ENCODE measurements at regions not wholly inside any gene's neighbourhood (a gene's known extent, or its start where the extent isn't known, plus 50 kb on each side); places are given as distances from the start of the nearest gene placed in this dataset.
"Not testable (repeated sequence)": the region's sequence is repeated elsewhere in the genome, so short reads cannot be mapped to it uniquely, and the experiment has no call there.

DNA sequence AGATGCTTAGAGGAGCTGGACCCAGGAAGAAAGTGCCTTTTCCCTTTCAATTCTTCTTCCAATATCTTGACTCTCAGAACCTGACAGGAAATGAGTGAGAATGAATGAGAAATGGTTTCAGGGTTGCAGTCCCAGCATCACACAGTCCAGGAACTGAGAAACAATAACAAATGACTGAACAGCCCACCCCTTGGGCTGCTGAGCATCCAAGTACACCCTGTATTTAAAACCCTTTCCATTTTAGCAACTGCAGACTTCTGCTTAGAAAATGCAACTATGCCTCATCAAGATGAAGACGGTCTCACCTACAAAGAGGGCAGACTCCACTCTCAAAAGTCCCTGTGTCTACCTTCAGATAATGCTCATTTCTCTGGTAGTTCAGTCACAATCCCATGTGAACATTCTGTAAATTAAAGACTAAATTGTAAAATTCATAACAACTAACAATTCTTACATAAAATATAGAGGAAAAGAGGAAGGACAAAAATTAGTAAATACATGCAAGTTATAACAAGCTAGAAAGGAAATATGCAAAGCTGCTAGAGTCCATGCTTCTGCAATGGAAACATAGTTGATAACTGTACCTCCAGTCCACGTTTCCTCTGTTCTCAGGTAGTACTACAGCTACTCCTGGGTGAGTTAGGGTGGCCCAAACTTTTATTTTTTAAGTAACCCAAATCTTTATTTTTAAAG, 316.5 kb downstream of the ICE1 start:
- no peak overlapping the region for H3K27ac Mint-ChIP-seq
- Histone ChIP-seq H3K4me1 (ENCODE audit: control insufficient read depth, insufficient read depth, low read length) (no peaks in the 10 kb centered on the region), H3K27ac (ENCODE audit: low read length) (no peak overlapping the region), H3K36me3 (ENCODE audit: control insufficient read depth, insufficient read depth, low read length) (no peaks in the 10 kb centered on the region), H3K9me3 (ENCODE audit: control insufficient read depth, insufficient read depth, low read length) (peaks cover 2% of the 10 kb centered on the region), H3K27me3 (ENCODE audit: control insufficient read depth, insufficient read depth, low read length) (no peaks in the 10 kb centered on the region), H3K4me3 (ENCODE audit: low read length) (no peak overlapping the region)
- ATAC-seq (no peak), DNase-seq (no peak)
- no peaks in the 10 kb centered on the region for H3K36me3 Mint-ChIP-seq
- H3K4me1 Mint-ChIP-seq = no peaks in the 10 kb centered on the region
- intact Hi-C loops (cut with micrococcal nuclease) = no loop called here
- H3K4me3 Mint-ChIP-seq = no peak overlapping the region
- peaks cover 4 to 9% of the 10 kb centered on the region in 2 donors for H3K9me3 Mint-ChIP-seq
- WGBS (ENCODE audit: insufficient coverage) = 67% methylated on average over 2 of the region's 2 CpGs
- TF ChIP-seq, protein P1, sequence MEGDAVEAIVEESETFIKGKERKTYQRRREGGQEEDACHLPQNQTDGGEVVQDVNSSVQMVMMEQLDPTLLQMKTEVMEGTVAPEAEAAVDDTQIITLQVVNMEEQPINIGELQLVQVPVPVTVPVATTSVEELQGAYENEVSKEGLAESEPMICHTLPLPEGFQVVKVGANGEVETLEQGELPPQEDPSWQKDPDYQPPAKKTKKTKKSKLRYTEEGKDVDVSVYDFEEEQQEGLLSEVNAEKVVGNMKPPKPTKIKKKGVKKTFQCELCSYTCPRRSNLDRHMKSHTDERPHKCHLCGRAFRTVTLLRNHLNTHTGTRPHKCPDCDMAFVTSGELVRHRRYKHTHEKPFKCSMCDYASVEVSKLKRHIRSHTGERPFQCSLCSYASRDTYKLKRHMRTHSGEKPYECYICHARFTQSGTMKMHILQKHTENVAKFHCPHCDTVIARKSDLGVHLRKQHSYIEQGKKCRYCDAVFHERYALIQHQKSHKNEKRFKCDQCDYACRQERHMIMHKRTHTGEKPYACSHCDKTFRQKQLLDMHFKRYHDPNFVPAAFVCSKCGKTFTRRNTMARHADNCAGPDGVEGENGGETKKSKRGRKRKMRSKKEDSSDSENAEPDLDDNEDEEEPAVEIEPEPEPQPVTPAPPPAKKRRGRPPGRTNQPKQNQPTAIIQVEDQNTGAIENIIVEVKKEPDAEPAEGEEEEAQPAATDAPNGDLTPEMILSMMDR (IDR thresholded peaks at IDR 0.05) = no peak
- no peaks in the 10 kb centered on the region for H3K27me3 Mint-ChIP-seq (ENCODE audit: low read depth in 2 of 2)

DNA sequence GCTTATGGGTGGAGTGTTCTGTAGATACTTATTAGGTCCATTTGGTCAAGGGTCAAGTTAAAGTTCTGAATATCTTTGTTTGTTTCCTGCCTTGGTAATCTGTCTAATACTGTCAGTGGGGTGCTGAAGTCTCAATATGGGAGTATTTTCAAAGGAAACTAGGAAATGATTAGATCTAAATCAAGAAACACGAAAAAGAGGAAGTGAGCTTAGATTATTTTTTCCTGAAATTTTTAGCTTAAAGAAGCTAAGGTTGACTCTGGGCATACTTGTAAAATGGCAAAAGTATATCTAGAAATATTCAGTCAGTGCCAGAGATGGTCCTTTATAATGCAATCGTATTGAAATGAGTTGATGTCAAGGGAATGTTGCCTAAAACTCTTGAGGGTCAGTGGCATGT, 313.5 kb downstream of the ICE1 start:
- Mint-ChIP-seq H3K4me1 (no peaks in the 10 kb centered on the region), H3K27ac (no peak overlapping the region), H3K27me3 (ENCODE audit: low read depth in 2 of 2) (no peaks in the 10 kb centered on the region), H3K36me3 (no peaks in the 10 kb centered on the region), H3K4me3 (no peak overlapping the region), H3K9me3 (peaks cover 0 to 3% of the 10 kb centered on the region in 2 donors)
- Histone ChIP-seq H3K36me3 (ENCODE audit: control insufficient read depth, insufficient read depth, low read length) (no peaks in the 10 kb centered on the region), H3K9me3 (ENCODE audit: control insufficient read depth, insufficient read depth, low read length) (peaks cover 2% of the 10 kb centered on the region), H3K27me3 (ENCODE audit: control insufficient read depth, insufficient read depth, low read length) (no peaks in the 10 kb centered on the region), H3K4me1 (ENCODE audit: control insufficient read depth, insufficient read depth, low read length) (no peaks in the 10 kb centered on the region), H3K27ac (ENCODE audit: low read length) (no peak overlapping the region), H3K4me3 (ENCODE audit: low read length) (no peak overlapping the region)
- intact Hi-C loops (cut with micrococcal nuclease) = no loop called here
- ATAC-seq (no peak), DNase-seq (no peak)
- TF ChIP-seq, protein P1 (IDR thresholded peaks at IDR 0.05) = no peak
- 34% methylated on average over 2 of the region's 2 CpGs for WGBS (ENCODE audit: insufficient coverage)

- intact Hi-C loops (cut with micrococcal nuclease); H3K9me3 ChIP-seq (ENCODE audit: control insufficient read depth, insufficient read depth, low read length); H3K27me3 Mint-ChIP-seq (ENCODE audit: low read depth in 2 of 2); H3K4me1 Mint-ChIP-seq; H3K36me3 Mint-ChIP-seq; H3K27ac Mint-ChIP-seq; H3K27me3 ChIP-seq (ENCODE audit: control insufficient read depth, insufficient read depth, low read length); H3K9me3 Mint-ChIP-seq; H3K36me3 ChIP-seq (ENCODE audit: control insufficient read depth, insufficient read depth, low read length); H3K4me3 Mint-ChIP-seq; H3K4me3 ChIP-seq (ENCODE audit: low read length); H3K27ac ChIP-seq (ENCODE audit: low read length); DNase-seq; ATAC-seq; H3K4me1 ChIP-seq (ENCODE audit: control insufficient read depth, insufficient read depth, low read length): not testable (repeated sequence)
- 71% methylated on average over 1 of the region's 2 CpGs for WGBS (ENCODE audit: insufficient coverage)
Observed at GRCh38 chr5:5733058-5733457, 310.6 kb downstream of the ICE1 start.

DNA sequence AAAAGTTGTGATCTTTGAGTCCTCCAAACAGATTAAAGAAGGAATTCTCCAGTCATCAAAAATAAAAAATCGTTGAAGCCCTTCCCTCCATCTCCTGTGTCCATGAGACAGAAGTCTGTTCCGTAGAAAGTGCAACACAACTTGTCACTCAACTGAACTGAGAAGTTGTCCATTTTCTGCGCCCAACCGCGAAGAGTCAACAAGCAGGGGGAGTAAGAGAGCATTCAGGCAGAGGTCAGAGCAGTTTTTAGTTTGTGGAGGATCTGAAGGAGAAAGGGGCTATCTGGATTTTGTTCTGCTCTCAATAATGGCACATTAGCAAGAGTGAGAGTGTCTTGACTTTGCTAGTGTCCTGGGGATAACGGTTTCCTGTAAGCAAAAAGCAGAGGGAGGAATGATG, 303.9 kb downstream of the ICE1 start:
- WGBS (ENCODE audit: insufficient coverage) = 80% methylated on average over 6 of the region's 6 CpGs
- no peak for ATAC-seq
- no peaks in the 10 kb centered on the region for H3K36me3 Mint-ChIP-seq

More for the DNA sequence above, 303.9 kb downstream of the ICE1 start:
- H3K9me3 Mint-ChIP-seq = no peaks in the 10 kb centered on the region
- H3K27me3 ChIP-seq (ENCODE audit: control insufficient read depth, insufficient read depth, low read length) = no peaks in the 10 kb centered on the region
- no peaks in the 10 kb centered on the region for H3K36me3 ChIP-seq (ENCODE audit: control insufficient read depth, insufficient read depth, low read length)
- H3K27ac ChIP-seq (ENCODE audit: low read length) = no peak overlapping the region
- TF ChIP-seq, protein P1 (IDR thresholded peaks at IDR 0.05) = no peak
- no peak overlapping the region for H3K27ac Mint-ChIP-seq
- no peak for DNase-seq
- intact Hi-C loops (cut with micrococcal nuclease) = no loop called here
- H3K4me3 Mint-ChIP-seq = no peak overlapping the region
- peaks cover 0 to 2% of the 10 kb centered on the region in 2 donors for H3K27me3 Mint-ChIP-seq (ENCODE audit: low read depth in 2 of 2)
- no peaks in the 10 kb centered on the region for H3K9me3 ChIP-seq (ENCODE audit: control insufficient read depth, insufficient read depth, low read length)
- H3K4me1 Mint-ChIP-seq = no peaks in the 10 kb centered on the region
- H3K4me1 ChIP-seq (ENCODE audit: control insufficient read depth, insufficient read depth, low read length) = no peaks in the 10 kb centered on the region
- H3K4me3 ChIP-seq (ENCODE audit: low read length) = no peak overlapping the region
